ENCODE measurements at regions not wholly inside any gene's neighbourhood (a gene's known extent, or its start where the extent isn't known, plus 50 kb on each side); places are given as distances from the start of the nearest gene placed in this dataset.
"Not testable (repeated sequence)": the region's sequence is repeated elsewhere in the genome, so short reads cannot be mapped to it uniquely, and the experiment has no call there.

DNA sequence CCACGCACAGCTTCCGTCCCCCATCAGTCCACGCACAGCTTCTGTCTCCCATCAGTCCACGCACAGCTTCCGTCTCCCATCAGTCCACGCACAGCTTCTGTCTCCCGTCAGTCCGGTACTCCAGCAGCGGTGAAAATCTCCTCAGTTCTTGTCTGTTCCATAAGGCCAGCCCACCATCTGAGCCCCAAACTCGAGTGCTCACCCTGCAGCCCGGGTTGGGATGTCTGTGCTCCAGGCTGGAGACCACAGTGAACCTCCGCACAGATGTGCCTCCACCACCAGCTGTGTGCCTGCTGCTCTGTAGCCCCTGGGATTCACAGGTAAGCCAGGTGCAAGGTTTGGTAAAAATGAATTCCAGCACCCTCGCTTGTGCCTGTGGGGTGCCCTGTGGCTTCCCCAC is 258.6 kb downstream of the NPHP4 start:
- DNase-seq (ENCODE audit: low spot score): no peak

DNA sequence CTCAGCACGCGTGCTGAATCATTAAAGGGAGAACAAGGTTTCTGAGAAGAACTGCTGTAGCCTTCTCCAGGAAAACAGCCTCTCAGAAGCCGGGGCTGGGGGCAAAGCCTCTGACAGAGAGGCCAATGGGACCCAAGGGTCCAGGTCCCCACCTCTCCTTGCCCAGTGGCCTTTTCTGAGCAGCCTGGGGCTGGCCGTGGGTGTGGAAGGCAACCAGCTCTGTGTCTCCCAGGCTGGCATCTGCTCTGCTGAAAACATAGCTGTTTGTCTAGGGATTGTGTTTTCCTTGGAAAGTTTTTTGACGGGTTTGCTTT is 261.2 kb downstream of the NPHP4 start:
- DNase-seq (ENCODE audit: low spot score): no peak

DNA sequence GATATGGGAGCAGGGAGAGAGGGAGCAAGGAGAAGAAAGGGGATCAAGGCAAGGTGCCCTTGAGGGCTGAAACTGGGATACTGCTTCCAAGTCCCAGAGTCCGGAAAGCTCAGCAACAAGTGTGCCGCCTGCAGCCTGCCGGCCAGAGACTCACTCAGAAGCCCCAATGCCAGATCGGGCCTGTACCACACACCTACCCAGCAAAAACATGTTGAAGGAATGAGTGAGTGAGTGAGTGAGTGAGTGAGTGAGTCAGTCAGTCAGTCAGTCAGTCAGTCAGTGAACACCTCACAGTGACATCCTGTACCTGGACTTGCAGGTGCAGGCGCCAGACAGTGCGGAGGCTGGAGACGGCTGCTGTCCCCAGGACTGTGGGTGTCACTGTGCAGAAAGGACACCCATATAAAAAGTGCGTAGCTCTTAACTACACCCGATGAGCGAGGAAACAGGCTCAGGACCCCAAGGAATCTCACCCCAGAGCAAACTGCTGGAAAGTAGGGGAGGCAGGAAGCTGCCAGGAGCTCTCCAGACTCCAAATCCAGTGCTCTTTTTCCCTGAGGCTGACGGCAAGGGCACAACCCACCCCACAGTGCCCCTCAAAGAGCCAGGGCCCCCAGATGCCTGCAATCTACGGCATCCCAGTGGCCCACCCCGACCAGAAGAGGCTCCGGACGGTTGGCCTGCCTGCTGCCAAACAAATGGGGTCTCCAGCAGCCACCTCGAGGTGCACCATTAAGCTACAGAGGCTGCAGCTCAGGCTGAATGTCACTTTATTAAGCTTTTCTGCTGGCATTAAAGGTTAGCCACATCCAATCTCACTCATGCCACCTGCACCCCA is 261.7 kb downstream of the NPHP4 start:
- DNase-seq (ENCODE audit: low spot score): no peak

DNA sequence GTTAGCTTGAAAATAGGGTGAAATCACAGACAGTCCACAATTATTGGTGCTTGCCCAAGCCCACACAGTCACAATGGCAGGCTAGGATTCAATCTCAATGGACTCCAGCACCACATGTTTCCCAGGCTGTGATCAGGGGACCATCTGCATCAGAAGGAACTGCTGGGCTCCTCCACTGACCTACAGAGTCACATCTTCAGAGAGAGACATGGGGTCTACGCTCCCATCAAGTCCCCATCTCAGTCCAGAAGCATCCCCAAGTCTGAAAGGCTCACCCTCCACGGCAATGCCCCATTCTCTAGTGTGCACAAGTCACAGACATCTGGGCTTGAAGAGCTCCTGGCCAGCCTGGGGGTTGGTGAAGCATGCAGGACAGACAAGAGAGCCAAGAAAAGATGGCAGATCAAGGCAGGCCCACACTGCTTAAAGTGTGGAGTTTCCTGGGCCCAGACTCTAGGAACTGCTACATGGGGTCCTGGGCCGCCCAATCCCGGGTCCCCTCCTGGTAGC is 262.5 kb downstream of the NPHP4 start:
- no peak for DNase-seq (ENCODE audit: low spot score)

DNA sequence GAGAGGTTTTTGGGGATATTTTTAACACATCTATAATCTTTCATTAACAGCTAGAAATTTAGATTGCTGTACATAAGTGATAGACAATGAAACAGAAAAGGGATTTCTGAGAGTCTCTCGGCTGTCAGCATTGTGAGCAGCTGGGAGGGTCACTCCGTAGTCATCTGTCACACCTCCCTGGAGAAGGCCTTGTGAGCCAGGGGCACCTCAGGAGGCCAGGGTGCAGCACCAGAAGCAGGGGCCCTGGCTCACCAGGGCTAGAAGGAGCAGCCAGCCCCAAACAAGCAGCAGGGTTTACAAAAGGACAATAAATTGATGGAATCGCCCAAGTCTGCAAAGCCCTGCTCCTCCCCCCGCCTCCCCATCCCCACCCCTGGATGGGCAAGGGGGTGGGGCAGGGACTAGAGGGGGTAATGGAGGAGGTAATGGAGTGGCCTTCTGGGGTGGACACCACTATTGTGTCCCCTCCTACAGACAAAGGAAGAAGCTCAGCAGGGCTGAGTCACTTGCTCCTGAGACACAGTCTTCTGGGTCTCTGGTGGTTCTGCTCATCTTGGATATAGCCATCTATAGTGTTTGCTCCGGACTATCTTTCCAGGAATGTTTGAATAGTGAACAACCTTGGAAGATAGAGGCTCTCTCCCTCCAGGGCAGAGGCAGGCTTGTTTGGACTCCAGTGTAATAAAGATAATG is 263.4 kb downstream of the NPHP4 start:
- no peak for DNase-seq (ENCODE audit: low spot score)

DNA sequence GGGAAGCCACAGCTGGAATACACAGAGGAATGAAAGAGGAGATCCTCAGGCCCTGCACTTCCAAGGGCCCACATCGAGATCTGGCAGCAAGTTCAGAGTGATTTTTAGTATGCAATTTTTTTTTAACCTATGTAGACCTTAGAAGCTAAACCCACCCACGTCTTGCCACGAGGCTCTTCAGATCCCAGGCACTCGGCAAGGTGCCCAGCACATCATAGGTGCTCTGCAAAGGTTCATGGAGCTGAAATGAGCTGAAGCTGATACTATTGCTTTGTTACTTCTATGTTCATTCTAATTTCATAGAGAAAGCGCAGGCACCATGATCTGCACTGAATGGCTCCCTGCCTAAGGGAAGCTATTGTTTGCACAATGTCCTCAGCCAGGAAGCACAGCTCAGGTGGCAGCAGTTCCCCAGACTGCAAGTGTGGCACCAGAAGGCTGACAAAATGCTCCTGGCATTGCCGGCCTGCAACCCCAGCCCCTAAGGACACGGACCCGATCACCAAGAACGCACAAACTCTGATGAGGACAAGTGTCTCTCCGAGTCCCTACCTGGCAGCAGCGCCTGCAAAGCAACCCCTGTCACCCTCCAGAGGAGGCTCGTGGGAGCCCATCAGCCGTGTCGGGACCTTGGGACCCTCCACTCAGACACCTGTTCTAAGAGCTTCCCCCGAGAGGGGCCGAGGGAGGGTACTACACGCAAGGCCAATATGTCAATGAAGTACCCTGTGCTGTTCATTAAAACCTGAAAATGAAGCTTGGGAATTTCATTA is 264.2 kb downstream of the NPHP4 start:
- DNase-seq (ENCODE audit: low spot score): no peak

DNA sequence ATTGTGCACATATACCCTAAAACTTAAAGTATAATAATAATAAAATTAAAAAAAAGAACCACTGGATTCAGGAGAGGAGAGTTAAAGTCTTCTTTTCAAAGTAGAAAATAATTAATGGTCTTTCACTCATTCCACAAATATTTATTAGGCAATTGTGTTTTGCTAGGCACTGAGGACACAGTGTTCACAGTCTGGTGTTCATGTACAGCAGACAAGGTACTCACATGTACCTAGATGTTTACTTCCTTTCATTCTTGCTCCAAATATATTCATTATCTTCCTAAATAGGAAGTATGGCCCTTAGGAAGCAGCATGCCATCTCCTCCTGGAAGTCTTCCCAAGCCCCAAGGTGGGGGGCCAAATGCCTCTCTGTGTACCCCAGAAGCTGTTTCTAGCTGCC is 265.0 kb downstream of the NPHP4 start:
- DNase-seq (ENCODE audit: low spot score): no peak

DNA sequence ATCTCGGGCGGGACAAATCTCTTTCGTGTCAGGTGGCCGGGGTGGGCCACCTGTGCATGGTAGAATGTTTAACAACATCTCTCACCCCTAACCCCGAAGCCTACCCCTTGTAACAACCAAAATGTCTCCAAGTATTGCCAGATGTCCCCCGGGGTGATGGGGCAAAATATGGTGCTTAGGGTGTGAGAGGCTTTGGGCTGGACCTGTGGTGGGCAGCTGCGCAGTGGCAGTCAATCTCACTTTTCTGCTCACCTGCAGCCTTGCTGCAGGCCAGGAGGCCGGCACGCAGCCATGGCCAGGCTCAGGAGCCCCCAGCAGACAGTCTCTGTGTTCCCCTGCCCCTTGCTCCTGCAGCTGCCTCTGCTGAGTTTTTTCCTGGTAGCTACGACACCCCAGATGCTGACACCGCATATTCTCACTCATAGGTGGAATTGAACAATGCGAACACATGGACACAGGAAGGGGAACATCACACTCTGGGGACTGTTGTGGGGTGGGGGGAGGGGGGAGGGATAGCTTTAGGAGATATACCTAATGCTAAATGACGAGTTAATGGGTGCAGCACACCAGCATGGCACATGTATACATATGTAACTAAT is 265.5 kb downstream of the NPHP4 start:
- not testable (repeated sequence) for DNase-seq (ENCODE audit: low spot score)

DNA sequence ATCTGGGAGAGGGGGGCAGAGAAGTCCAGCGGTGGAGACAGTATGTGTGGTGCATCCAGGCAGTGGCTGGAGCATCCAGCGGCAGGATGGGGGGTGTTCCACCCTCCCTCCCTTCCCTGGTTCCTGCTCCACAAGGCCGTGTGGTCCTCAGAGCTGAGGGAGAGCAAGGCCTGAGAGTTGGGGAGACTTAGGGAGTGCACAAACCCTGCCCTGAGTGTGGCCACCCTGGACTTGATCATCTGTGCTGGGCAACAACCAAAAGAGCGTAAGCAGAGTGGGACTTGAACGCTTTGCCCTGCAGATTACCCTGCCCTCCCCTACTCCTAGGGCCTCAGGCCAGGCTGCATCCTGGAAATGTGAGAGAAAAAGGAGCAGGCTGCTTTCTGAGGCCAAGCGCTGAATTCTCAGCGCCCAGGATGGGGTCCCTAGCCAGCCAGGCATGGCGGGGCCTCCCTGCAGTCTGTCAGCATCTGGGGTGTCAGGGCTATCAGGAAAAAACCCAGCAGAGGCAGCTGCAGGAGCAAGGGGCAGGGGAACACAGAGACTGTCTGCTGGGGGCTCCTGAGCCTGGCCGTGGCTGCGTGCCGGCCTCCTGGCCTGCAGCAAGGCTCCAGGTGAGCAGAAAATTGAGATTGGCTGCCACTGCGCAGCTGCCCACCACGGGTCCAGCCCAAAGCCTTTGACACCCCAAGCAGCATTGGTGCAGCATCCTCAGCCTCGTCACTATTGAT is 266.2 kb downstream of the NPHP4 start:
- no peak for DNase-seq (ENCODE audit: low spot score)

DNA sequence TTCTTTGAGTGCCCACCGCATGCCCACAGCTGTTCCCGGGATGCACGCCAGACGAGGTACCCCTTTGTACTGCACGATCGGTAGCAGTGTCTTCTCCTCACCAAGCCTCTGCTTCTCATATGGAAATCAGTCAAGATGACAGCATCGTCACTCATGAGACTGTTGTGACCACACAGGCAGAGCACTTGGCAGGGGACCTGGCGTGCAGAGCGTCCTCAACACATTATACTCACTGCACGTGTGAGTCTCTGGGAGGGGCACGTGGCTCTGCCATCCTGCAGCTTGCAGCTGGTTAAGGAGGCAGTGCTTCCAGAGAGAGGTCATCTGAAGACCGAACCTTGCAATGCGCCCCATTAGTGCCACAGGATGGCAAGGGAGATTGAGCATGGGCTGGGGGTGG is 266.8 kb downstream of the NPHP4 start:
- no peak for DNase-seq (ENCODE audit: low spot score)

DNA sequence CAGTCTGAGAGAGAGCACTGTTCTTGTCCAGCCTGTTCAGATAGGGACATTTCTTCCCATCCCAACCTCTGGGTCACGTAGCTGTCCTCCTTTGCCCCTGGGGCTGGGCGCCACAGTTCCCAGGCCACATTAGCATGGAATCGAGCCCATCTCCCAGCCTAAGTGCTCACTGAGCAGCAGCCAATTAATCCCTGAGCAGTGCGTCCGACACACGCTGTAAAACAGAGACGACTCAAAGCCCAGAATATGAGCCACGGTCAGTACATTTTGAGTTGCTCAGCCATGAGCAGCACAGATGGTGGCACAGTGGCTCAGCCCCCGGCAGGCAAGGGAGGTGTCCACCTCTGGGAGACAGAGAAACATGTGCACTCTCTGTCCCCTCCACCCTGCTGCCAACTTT is 267.4 kb downstream of the NPHP4 start:
- DNase-seq (ENCODE audit: low spot score): no peak

DNA sequence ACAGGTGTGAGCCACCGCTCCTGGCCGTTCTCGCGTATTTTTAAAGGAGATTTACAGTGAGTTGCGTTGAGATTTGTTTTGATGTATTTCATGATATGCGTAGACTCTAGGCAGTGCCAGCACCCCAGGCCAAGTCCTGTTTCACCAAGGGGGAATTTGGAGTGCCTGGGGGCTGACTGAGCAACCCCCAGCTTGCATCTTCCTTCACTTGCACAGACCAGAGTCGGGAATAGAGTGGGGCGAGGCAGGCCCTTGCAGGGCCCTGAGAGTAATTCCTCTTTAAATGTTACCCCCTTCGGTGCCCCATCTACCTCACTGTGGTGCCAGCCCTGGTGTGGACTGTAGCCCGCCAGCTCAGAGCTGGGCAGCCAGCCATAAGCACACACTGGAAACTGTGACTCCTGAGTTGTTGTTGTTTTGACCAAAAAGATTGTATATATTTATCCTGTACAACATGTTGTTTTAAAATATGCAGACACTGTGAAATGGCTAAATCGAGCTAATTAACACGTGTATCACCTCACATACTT is 269.5 kb downstream of the NPHP4 start:
- no peak for DNase-seq (ENCODE audit: low spot score)

DNA sequence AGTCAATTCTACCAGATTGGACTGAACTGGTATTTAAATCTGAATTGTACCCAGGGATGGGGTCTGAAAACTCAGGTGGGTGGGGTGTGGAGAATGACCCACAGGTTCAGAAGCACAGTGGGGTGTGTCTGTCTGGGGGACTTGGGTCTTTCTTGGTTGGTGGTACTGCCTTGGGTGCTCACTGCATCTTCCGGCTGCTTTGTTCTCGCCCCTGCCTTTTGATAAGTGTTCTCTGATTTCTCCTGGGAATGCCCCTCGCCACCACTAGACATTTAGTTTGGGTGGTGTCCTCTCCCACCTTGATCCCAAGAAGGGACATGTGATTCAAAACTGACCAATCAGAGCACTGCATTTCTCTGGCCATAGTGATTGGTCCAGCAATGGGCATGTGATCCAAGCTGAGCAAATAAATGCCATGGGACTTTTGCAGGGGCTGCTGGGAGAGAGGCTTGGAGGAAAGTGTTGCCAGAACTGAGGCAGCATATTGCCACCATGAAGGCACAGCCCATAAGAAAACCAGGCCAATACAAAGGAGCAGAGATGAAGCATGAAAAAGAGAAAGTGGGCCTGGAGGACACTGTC is 270.5 kb downstream of the NPHP4 start:
- no peak for DNase-seq (ENCODE audit: low spot score)

DNA sequence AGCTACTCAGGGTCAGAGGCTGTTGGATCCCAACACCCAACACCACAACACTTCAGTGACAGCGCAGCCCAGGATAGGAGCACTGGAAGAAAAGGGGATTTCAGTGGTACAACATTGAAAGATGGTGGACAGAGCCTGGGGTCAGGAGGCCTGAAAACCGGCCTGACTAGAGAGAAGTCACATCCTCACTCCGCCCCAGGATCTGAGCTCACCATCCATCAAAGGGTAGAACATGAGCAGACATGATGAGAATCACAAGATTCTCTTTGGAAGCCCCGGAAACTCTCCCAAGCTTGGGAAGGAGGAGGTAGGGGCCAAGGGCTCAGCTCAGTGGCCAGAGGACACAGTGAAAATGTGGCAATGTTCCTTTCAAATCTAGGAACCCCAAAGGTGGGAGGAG is 271.3 kb downstream of the NPHP4 start:
- no peak for DNase-seq (ENCODE audit: low spot score)

DNA sequence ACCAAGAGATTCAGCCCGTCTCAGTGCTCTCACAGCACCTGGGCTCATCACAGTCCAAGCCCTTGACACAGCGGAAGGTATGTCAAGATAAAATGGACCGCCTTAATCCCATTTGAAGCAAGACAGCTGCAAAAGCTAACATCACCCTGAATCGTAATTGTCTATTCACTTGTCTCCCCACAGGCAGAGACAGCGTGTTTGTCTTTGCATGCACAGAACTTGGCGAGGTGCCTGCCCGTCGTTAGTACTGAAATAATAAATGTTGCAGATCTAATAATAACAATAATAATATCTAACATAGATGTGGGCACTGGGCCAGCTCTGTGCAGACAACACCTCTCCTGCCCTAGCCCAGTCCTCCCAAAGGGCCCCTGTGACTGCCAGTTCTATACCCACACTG is 271.7 kb downstream of the NPHP4 start:
- DNase-seq (ENCODE audit: low spot score): no peak

DNA sequence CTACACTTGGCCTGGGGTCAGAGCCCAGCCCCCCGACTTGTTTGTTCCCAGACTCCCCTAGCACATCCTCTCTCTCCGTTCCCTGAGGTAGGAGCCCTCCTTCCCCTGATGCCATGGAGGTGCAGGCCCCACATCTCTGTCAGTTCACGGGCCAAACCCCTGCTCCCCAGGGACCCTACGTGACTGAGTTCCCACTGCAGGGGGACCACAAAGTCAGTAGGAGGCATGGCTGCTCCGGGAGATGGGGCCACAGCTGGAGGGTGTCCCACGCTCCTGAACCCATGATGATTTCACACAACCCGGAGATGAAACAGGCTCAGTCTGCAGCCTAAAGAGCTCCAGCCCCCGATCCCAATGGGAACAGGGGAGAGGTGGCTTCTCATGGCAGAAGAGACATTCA is 272.2 kb downstream of the NPHP4 start:
- DNase-seq (ENCODE audit: low spot score): no peak

DNA sequence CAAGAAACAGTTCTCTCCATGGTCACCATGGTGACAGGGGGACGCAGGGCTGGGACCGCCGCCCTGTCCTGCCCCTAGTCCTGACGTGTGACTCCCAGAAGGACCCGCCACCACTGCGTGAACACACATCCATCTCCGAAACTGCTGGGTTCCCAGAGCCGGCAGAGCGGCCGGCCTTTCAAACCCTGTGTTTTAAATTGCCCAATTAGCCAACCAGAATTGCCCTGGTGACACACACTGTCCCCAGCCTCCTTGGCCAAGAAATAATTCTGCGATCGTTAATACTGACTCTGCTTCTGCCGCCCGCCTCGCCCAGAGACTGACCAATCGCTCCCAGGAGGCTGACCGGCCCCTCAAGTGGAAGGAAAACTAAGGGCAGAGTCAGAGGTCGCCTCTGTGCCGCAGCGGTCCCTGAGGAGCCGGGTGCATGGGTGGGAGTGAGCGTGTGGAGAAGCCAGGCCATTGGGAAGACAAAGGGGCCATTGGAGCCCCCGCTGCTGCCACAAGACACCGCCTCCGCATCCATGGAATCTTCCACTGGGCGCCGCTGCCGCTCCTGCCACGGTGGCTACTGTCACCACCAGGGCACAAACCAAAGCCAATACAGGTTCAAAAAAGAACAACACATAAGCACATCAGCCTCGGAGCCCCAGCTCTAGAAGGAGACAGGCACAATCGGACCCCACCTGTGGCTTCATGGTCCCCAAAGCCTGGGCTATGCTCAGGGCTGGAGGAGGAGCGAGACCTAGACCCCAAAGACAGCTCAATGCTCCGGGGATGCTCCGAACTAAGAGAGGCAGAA is 273.2 kb downstream of the NPHP4 start:
- no peak for DNase-seq (ENCODE audit: low spot score)

DNA sequence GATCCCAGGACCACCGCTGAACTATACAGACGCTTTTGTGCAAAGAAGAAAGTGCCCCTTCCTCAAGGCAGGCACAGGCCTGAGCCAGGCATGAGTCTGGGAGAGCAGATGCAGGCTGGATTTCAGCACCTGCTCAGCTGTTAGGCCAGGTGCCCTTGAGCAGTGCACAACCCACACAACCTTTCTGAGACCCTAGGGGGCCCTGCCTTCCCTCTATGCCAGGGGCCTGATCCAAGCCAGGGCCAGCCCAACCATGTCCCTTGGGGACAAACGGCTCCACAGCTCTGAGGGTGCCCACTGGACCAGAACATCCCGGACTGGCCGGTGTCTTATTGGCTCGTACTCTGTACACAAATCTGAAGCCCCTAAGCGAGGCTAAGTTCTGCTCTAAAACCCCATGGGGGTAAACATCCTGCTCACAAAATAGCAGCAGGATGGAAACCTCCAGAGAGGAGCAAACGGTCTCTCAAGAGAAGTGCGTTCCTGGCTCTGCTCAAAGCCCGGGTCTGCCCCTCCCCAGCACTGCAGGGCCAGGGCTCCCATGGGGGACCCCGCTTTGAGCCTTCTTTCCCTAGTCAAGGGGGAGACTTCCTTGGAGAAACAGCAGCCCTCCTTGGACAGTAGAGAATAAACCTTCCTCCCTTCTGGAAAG is 275.1 kb downstream of the NPHP4 start:
- DNase-seq (ENCODE audit: low spot score): no peak

DNA sequence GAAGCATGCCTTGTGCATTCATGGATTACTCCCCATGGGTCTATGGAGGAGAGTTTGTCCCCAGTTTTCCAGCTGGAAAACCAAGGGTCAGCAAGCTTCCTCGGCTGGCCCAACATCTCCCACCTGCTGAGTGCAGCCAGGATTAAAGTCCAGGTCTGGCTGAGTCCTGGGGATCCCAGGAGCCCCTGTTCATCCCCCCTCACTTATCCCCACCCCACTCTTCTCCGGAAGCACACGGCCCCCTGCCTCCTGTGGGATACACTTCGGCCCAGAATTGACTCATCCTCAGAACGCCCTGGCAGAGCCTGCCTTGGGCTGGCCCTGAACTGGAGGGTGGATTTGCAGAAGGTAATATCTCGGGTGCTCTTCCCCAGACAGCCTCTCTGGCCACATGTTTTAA is 276.1 kb downstream of the NPHP4 start:
- DNase-seq (ENCODE audit: low spot score): no peak

All from AG20443 (cell line).